HG02798 (cell line): ENCODE measurements at regions not wholly inside any gene's neighbourhood (a gene's known extent, or its start where the extent isn't known, plus 50 kb on each side); places are given as distances from the start of the nearest gene placed in this dataset.
"Not testable (repeated sequence)": the region's sequence is repeated elsewhere in the genome, so short reads cannot be mapped to it uniquely, and the experiment has no call there.

Experiments
- ATAC-seq: cut with Tn5 transposase; IDR thresholded peaks from one replicate; pipeline ENCODE4 v1.9.1; 2021; ENCODE audit warnings: mild to moderate bottlenecking; ENCODE audit not compliant: unreplicated experiment, poor library complexity

- ATAC-seq = not testable (repeated sequence)
These were observed 121.1 kb downstream of the TAF11L14 start for GRCh38 chr5:17755406-17755805.

DNA sequence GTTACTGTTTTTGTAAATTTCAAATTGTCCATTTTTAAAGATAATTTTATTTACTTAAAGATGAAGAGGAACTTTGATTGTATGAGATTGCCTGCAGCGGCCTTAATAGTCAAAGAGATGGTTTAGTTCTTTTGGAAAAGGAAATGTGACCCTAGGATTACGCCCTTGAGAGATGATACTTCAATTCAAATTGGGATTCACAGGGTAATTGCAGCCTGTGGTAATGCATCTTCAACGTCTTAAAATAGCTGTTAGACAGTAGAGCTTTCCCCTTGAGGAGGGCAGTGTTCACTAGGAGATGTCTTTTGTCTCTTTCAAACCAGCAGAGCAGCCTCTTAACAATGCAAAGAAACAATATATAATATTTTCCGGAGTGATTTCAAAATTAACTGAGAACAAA is 127.1 kb downstream of the TAF11L14 start:
- ATAC-seq = no peak

DNA sequence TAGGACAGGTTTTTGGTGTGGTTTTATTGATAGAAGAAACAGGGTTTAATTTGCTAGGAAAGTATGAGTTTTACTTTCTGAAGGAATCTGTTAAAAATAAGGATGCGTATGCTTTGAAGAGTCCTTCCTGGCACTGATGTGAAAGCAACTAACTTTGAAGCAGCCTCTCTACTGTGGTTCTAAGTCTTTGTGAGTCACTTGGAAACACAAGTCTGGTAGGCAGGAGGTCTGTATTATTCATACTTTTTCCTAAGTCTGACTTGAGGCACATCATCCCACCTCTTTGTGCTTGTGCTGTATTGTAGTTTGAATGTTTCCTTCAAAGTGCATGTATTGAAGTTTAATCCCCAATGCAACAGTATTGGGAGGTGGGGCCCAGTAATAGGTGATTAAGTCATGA is 129.0 kb downstream of the TAF11L14 start:
- ATAC-seq = no peak

GRCh38 chr5:17766031-17766430 is 131.8 kb downstream of the TAF11L14 start:
- no peak for ATAC-seq

DNA sequence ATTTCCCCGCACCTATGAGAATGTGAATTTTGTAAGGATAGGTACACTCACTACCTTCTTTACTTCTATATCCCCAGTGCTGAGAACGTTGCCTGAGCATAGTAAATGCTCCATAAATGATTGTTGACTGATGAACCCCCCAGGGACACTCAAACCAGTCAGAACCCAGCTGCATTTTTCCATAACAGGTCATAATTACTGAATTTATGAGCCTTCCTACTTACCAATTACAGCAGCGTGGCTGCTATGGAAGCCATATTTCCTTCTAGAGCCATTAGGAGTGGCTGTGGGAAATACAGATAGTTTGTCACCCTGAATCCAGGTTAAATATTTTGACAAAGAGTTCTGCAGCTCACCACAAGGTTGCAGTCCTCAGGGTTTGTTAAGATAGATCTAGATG is 135.0 kb downstream of the TAF11L14 start:
- ATAC-seq = no peak

DNA sequence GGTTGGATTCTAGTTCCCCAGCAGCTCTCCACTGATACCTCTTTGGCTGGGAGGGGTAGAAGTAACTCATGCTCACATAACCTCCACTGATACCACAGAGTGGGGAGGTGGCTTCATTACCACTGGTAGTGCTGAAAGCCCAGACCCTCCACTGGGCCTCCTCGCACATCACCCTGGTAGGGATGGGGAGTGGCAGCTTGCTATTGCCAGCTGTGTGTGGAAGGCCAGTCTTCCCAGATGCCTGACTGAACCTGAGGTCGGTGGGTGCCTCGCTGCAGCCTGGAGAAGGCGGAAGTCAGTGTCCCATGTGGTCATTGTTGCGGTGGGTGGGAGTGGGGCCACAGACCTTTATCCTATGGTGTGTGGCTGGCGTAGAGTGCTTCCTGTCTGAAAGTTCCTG is 138.0 kb downstream of the TAF11L14 start:
- no peak for ATAC-seq

GRCh38 chr5:17785774-17786173 is 151.5 kb downstream of the TAF11L14 start:
- no peak for ATAC-seq

GRCh38 chr5:17788351-17788750 is 154.1 kb downstream of the TAF11L14 start:
- no peak for ATAC-seq

- no peak for ATAC-seq
These were observed 159.9 kb downstream of the TAF11L14 start for GRCh38 chr5:17794201-17794600.

- no peak for ATAC-seq
These were observed 160.6 kb downstream of the TAF11L14 start for GRCh38 chr5:17794815-17795214.

DNA sequence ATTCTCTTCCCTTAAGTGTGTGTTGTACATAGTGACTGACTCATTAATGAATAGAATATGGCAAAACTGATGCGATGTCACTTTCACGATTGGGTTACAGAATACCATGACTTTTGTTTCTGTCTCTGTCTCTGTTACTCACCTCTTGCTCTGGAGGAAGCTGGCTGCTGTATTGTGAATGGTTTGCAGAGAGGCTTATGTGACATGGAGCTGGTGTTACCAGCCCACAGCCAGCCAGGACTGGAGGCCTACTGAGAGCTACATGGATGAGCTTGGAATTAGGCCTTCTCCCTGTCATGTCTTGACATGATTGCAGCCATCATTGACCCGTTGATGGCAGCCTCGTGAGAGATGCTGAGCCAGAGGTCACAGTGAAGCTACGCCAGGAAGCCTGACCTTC is 161.9 kb downstream of the TAF11L14 start:
- ATAC-seq = no peak

DNA sequence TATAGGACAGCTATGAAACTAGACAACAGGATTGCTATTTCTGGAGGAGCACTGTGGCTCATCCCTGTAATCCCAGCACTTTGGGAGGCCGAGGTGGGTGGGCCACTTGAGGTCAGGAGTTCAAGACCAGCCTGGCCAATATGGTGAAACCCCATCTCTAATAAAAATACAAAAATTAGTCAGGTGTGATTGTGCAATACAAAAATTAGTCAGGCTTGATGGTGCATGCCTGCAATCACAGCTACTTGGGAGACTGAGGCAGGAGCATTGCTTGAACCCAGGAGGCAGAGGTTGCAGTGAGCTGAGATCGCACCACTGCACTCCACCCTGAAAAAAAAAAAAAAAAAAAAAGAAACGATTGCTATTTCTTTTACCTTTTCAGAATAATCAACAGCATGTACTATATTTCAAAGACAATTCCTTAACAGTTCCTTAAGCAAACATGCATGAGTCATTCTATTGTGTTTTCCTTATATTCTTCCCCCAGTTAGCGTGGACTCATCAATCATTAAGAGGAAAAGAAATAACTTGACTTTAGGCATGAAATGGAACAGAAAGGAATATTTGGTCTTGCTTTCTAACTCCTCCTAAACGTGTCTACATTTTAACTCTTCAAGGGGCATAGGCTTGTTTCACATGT is 162.6 kb downstream of the TAF11L14 start:
- no peak for ATAC-seq

- ATAC-seq = no peak
These were observed 165.3 kb downstream of the TAF11L14 start for GRCh38 chr5:17799521-17799920.

DNA sequence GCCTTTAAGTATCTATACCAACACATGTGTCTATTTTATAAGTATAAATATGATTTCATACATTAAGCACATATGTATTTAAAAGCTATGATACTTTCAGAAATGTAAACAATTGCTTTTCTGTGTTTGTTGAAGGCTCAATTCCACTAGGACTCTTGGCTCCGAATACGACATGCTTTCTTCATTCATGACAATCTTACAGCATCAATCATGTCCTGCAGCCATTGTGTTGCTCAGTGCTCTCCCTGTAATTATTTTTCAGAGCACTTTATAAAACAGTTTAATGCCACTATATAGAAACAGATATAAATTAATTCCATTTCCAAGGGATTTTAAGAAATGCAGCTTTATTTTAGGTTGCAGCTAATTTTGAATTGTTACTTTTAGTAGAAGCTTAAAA is 167.3 kb downstream of the TAF11L14 start:
- ATAC-seq = no peak

DNA sequence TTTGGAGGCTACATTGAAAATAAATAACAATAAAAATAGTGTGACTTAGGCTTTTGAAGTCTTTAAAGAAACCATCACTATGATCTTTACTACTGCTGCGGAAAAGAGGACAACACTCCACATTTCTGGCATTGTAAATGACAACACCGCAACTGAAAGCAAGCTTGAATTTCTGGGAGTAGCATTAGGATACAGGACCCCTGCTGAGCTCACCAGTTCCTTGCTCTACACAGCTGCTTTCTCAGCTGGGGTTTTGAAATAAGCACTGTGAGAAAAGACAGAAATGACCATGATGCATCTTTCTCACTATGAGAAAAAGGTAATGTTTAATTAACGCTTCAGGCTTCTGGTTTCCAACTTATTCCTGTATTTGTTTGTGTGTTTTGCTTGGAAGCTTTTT is 168.0 kb downstream of the TAF11L14 start:
- ATAC-seq = no peak

DNA sequence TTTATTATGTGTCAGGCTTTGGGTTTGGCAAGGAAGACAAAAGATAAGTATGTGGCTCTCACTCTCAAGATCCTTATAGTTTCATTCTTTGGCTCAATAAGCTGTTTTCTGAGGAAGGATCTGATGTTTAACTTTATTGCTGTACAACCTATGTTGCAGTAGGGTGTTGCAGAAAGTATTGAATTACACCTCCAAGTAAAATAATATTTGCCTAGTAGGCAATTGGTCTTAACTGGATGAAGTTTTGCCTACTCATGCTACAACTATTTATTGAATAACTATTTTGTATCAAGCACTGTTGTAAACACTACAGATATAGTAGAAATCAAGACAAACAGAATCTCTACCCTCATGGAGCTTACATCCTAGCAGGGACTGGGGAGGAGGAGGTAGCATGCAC is 169.7 kb downstream of the TAF11L14 start:
- no peak for ATAC-seq

- no peak for ATAC-seq
These were observed 171.1 kb downstream of the TAF11L14 start for GRCh38 chr5:17805227-17805825.

DNA sequence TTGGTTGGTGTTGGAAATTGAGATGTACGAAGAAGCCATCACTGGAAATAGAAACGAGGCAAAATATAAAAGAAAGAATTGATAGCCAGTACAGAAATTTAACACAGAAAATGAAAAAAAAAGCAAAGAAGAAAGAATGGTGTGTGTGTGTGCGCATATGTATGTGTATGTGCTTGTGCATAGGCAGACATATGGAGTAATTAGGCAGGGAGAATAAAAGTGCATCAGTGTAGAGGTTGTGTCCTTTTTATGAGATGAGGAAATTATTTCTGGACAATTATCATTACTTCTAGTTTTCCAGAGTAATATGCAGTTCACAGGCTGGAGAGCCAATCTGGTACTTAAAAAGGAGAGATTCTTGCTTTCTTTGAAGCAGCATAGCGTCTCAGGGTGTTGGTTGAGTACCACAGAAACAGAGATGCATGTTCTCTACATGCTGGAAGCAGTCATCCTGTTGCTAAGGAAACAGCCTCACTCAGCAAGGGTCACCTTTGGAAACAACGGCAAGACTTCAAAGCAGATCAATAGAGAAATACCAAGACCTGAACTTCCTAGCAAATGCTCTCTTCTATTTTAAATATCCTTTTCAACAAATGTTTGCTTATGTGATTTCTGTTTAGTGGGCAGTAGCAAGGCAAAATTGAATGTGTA is 172.7 kb downstream of the TAF11L14 start:
- ATAC-seq = no peak

DNA sequence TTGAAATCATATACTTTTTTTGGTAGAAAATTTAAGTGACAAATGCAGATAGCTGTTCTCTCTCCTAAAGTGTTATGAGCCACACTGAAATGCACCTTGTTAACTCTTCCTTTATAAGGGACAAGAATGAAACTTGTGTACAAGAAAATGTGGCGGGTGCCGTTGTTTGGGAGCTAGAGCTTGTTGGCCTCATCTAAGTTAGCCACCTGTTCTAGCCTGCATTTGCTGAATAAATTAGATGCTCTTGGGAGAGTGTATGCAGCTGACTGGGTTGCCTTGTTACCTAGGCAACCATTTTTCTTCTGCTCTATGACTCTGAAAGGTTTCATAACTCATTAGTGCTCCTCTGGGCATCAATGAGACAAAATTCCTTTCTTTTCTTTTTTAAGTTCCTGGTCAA is 174.3 kb downstream of the TAF11L14 start:
- no peak for ATAC-seq

GRCh38 chr5:17810734-17811133 is 176.5 kb downstream of the TAF11L14 start:
- no peak for ATAC-seq

DNA sequence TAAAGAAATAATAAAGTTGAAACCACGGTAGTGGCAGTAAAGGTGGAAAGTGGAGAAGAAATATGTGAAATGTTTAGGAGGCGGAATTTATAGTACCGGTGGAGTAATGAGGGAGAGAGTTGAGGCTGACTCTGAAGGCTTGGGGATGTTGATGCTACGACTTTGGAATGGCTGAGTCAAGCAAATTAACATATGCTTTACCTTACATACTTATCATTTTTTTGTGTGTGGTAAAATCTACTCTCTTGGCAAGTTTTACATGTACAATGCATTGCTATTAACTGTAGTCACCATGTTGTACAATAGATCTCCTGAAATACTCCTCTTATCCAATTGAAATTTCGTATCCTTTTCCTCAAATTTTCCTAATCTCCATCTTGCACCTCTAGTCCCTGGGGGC is 179.0 kb downstream of the TAF11L14 start:
- ATAC-seq = no peak

- ATAC-seq = no peak
These were observed 182.2 kb downstream of the TAF11L14 start for GRCh38 chr5:17816505-17816904.
